PFSK-1 (cell line): ENCODE measurements at regions not wholly inside any gene's neighbourhood (a gene's known extent, or its start where the extent isn't known, plus 50 kb on each side); places are given as distances from the start of the nearest gene placed in this dataset.

ENCODE experiments used
- POLR2AphosphoS5 ChIP-seq: IDR thresholded peaks from 2 replicates; pipeline ENCODE4 v1.6.1; 2012; ENCODE audit warnings: low read depth, mild to moderate bottlenecking, control low read depth, low read length, moderate library complexity
- SIN3A ChIP-seq: IDR thresholded peaks from 2 replicates; pipeline ENCODE4 v1.6.1; 2012; ENCODE audit warnings: mild to moderate bottlenecking, low read length, moderate library complexity, borderline replicate concordance; ENCODE audit not compliant: insufficient read depth

DNA sequence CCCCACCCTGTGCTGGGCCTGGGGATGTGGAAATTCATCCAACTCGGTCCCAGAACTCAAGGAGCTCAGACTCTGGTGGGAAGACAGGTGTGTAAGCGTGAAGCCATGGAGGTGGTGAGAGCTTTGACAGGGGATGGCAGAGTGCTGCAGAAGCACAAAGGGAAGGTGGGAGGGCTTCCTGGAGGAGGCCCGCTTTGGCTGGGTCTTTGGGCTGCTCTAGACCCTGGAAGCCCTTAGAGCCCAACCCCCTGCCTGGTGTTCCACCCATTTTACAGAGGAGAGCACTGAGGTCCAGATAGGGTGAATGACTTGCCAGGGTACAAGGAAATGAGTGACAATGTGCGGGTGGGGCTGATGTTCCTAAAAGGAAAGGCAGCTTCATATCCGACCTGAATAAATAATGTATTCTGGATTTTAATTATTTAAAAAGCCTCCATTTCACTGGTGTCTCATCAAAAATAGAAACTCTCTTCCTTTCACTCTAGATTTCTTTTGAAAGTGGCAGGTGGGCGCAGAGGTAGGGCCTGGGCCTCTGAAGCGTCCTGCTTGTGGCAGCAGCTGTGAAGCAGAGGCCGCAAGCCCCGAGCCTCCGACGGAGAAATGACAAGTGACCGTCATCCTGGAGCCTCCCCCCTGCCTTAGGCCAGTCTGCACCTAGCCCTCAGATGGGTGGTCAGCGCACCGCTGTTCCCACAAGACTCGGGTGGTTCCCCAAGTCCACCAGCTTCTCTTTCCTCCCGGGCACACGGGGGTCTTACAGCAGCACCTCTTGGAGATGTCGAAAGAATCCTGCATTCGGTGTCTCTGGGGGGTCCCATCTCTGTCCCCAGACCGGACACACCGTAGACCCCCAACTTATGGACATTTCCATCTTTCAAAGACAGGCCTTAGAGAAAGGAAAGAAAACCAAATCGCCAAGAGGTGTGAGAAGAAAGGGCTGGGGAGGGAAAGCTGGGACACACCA is 71.0 kb upstream of the TAF1B start:
- TF ChIP-seq POLR2AphosphoS5 (no peak), SIN3A (no peak)
